GM12872 (cell line): ENCODE measurements at regions not wholly inside any gene's neighbourhood (a gene's known extent, or its start where the extent isn't known, plus 50 kb on each side); places are given as distances from the start of the nearest gene placed in this dataset.

Source experiments
- CTCF ChIP-seq: IDR thresholded peaks from 3 replicates; pipeline ENCODE4 v1.5.1; 2011; ENCODE audit warnings: low read depth, mild to moderate bottlenecking, low read length, moderate library complexity; ENCODE audit not compliant: insufficient read depth

- no peak for TF ChIP-seq CTCF
These were observed 797.7 kb upstream of the ARGLU1 start for GRCh38 chr13:107365466-107366215.

- TF ChIP-seq CTCF: no peak
These were observed 796.7 kb upstream of the ARGLU1 start for GRCh38 chr13:107364658-107365057.

- no peak for TF ChIP-seq CTCF
These were observed 793.7 kb upstream of the ARGLU1 start for GRCh38 chr13:107361666-107362065.

GRCh38 chr13:107360010-107360409 is 792.1 kb upstream of the ARGLU1 start:
- TF ChIP-seq CTCF: no peak

- TF ChIP-seq CTCF: no peak
These were observed 790.9 kb upstream of the ARGLU1 start for GRCh38 chr13:107358866-107359265.

- TF ChIP-seq CTCF: no peak
These were observed 783.4 kb upstream of the ARGLU1 start for GRCh38 chr13:107351305-107351704.

GRCh38 chr13:107348925-107349324 is 781.0 kb upstream of the ARGLU1 start:
- TF ChIP-seq CTCF: no peak
